ENCODE measurements at regions not wholly inside any gene's neighbourhood (a gene's known extent, or its start where the extent isn't known, plus 50 kb on each side); places are given as distances from the start of the nearest gene placed in this dataset.

GRCh38 chr5:97417986-97418385 is 234.9 kb upstream of the RIOK2 start:
- Histone ChIP-seq H4K8ac (ENCODE audit: extremely low read depth, insufficient read depth, low read length) (no peak overlapping the region), H3K23me2 (ENCODE audit: low read depth, low read length) (no peaks in the 10 kb centered on the region), H2AK5ac (ENCODE audit: low read depth, low read length) (no peak overlapping the region), H3K79me2 (ENCODE audit: control insufficient read depth in 1 of 2, insufficient read depth in 2 of 2, low read length in 2 of 2) (no peaks in the 10 kb centered on the region), H3K18ac (ENCODE audit: extremely low read depth, low read length) (no peak overlapping the region), H3K9ac (replicated peaks in 1 of 4; ENCODE audit: extremely low read depth in 1 of 4, low read depth in 3 of 4, low read length in 3 of 4) (no peak overlapping the region), H4K20me1 (replicated peaks in 1 of 2; ENCODE audit: control insufficient read depth in 1 of 2, insufficient read depth in 2 of 2, low read length in 2 of 2) (no peaks in the 10 kb centered on the region), H3K27me3 (replicated peaks in 1 of 4; ENCODE audit: control insufficient read depth in 3 of 4, extremely low read depth in 1 of 4, insufficient read depth in 3 of 4, low read length in 3 of 4) (no peaks in the 10 kb centered on the region), H2BK15ac (ENCODE audit: low read length) (peak overlapping the region; percentile 63; the same call in 1 of the 2 replicates), H3K4me2 (ENCODE audit: insufficient read depth in 1 of 2, low read depth in 2 of 2, low read length in 2 of 2) (no peak overlapping the region), H3K79me1 (ENCODE audit: low read depth, low read length) (no peaks in the 10 kb centered on the region), H2BK12ac (ENCODE audit: low read depth, low read length) (no peak overlapping the region), H3K9me3 (ENCODE audit: insufficient read depth in 2 of 2, low read depth in 1 of 2, low read length in 1 of 2) (no peaks in the 10 kb centered on the region), H2AFZ (ENCODE audit: low read length) (no peak overlapping the region), H3K4ac (replicated peaks; ENCODE audit: insufficient read length, low read depth, low read length) (no peak overlapping the region), H3K56ac (replicated peaks; ENCODE audit: insufficient read length, low read depth, low read length) (no peak overlapping the region), H2BK20ac (ENCODE audit: low read length) (no peak overlapping the region), H4K5ac (ENCODE audit: insufficient read length, low read depth, low read length) (no peak overlapping the region), H4K91ac (replicated peaks; ENCODE audit: insufficient read length, low read length) (no peak overlapping the region), H3K4me3 (ENCODE audit: extremely low read depth in 1 of 4, insufficient read depth in 2 of 4, low read depth in 3 of 4, low read length in 4 of 4) (no peak overlapping the region), H3K14ac (ENCODE audit: insufficient read length) (no peak overlapping the region), H3K23ac (ENCODE audit: insufficient read length) (no peak overlapping the region), H3K27ac (ENCODE audit: low read depth, low read length) (no peak overlapping the region), H3K36me3 (ENCODE audit: control insufficient read depth in 2 of 4, insufficient read depth in 4 of 4, low read length in 3 of 4) (no peaks in the 10 kb centered on the region), H2BK5ac (ENCODE audit: low read depth, low read length) (no peak overlapping the region), H3K4me1 (replicated peaks in 1 of 4; ENCODE audit: control insufficient read depth in 3 of 4, insufficient read depth in 4 of 4, low read length in 3 of 4) (peaks cover 0 to 4% (median 1%) of the 10 kb centered on the region in 4 experiments; a peak in 2 of 7 replicates), H2BK120ac (replicated peaks; ENCODE audit: low read depth, low read length) (no peak overlapping the region)
- CTCF ChIA-PET (ENCODE audit: partially characterized antibody): interaction anchor here (0.9 to 2.5 kb wide), 5 partner anchors 9 to 145 kb away, joined by 3 to 18 read pairs (median 5); no protein-coding TSS in a partner anchor
- FAIRE-seq (no peak), DNase-seq (ENCODE audit: low read depth in 1 of 2, low spot score in 2 of 2) (no peak)
- no peak for TF ChIP-seq SUZ12 (IDR thresholded peaks at IDR 0.05; ENCODE audit: low read length)
- no peak for TF ChIP-seq KDM4A (IDR thresholded peaks at IDR 0.05; ENCODE audit: low read depth, low read length, severe bottlenecking)
- no peak for TF ChIP-seq SIN3A (conservative IDR thresholded peaks at IDR 0.05 in 1 of 2, IDR thresholded peaks at IDR 0.05 in 1 of 2; ENCODE audit: low read depth in 1 of 2, low read length in 2 of 2)
- TF ChIP-seq RXRA (IDR thresholded peaks at IDR 0.05; ENCODE audit: insufficient read depth, low read depth, low read length): no peak
- no peak for TF ChIP-seq ASH2L (IDR thresholded peaks at IDR 0.05; ENCODE audit: low read length)
- no peak for TF ChIP-seq FOSL1 (IDR thresholded peaks at IDR 0.05; ENCODE audit: insufficient read depth, low read depth, low read length)
- TF ChIP-seq JUN (IDR thresholded peaks at IDR 0.05; ENCODE audit: low read depth, low read length): no peak
- TF ChIP-seq TAF1 (IDR thresholded peaks at IDR 0.05; ENCODE audit: low read depth, low read length): no peak
- no peak for TF ChIP-seq SP2 (IDR thresholded peaks at IDR 0.05; ENCODE audit: low read length)
- no peak for TF ChIP-seq CTBP2 (IDR thresholded peaks at IDR 0.05; ENCODE audit: borderline replicate concordance, insufficient read depth, insufficient read length, low read length)
- no peak for TF ChIP-seq SP4 (IDR thresholded peaks at IDR 0.05; ENCODE audit: low read length)
- no peak for TF ChIP-seq MAX (IDR thresholded peaks at IDR 0.05)
- no peak for TF ChIP-seq RNF2 (IDR thresholded peaks at IDR 0.05; ENCODE audit: borderline replicate concordance, low read depth, low read length, missing control alignments, poor library complexity, severe bottlenecking)
- no peak for TF ChIP-seq SIRT6 (IDR thresholded peaks at IDR 0.05; ENCODE audit: low read length)
- TF ChIP-seq CEBPB (IDR thresholded peaks at IDR 0.05; ENCODE audit: low read depth, low read length): no peak
- POLR2A ChIA-PET (ENCODE audit: partially characterized antibody): no interaction called here

Data from H1 (cell line).